Neural progenitor cell (in vitro differentiated cells): ENCODE measurements at regions not wholly inside any gene's neighbourhood (a gene's known extent, or its start where the extent isn't known, plus 50 kb on each side); places are given as distances from the start of the nearest gene placed in this dataset.

ENCODE experiments used
- CTCF ChIP-seq: fragments of 200-600 bp; sonication (generic); IDR thresholded peaks from 2 replicates; pipeline ENCODE4 v1.5.1; 2017; ENCODE audit warnings: antibody characterized with exemption, mild to moderate bottlenecking
- EZH2 ChIP-seq: fragments of 200-600 bp; sonication (generic); IDR thresholded peaks from 2 replicates; pipeline ENCODE4 v1.6.1; 2017; ENCODE audit warnings: antibody characterized with exemption, mild to moderate bottlenecking, moderate library complexity
- EZH2phosphoT487 ChIP-seq: fragments of 200-600 bp; sonication (generic); IDR thresholded peaks from 2 replicates; pipeline ENCODE4 v1.6.1; 2017; ENCODE audit warnings: antibody characterized with exemption

- TF ChIP-seq EZH2phosphoT487 (no peak), CTCF (no peak), EZH2 (no peak)
Measured at GRCh38 chr7:50908628-50909290, 126.1 kb upstream of the GRB10 start.
